ENCODE measurements at regions not wholly inside any gene's neighbourhood (a gene's known extent, or its start where the extent isn't known, plus 50 kb on each side); places are given as distances from the start of the nearest gene placed in this dataset.
A peak's percentile ranks its signal among the peaks of the same experiment; 100 is the strongest.

DNA sequence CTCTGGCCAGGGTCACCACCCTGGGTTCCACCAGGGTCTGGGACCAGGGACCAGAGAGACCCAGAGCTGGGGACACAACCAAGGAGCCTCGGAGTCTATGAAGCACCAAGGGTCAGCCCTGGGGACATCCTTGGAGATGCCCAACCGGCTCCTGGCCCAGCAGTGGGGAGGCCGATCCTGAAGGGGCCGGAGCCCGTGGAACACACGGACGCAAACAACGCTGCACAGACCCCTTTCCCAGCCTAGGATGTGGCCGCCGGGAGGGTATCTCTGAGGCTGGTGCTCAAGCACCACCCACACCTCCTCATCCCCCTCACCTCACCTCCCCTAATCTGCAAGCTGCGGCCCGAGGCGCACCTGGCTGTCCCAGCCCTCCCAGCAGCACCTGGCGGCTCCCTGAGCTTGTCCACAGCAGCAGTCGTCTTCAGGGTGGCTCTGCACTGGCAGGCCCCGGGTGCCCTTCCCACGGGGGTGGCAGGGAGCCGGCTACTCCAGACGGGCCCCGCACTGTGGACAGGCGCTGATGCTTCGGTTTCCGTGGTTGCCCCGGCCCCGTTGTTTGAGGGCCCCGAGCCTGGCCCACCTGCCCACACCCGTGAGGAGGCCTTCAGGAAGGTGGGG is 146.8 kb upstream of the C14orf180 start:
- intact Hi-C loops (cut with DNase I; ENCODE audit: low total_unique reads) = no loop called here
- 78 to 86% (median 85%) methylated on average over 16 to 27 of the region's 27 CpGs for WGBS, 5 donors
- peaks cover 0 to 16% (median 0%) of the 10 kb centered on the region in 3 donors for H3K27me3 ChIP-seq
- H3K9me3 ChIP-seq = no peaks in the 10 kb centered on the region
- no peak overlapping the region for H3K4me3 ChIP-seq
- no peak overlapping the region for H3K27ac ChIP-seq
- DNase-seq = peak in 1 of 2 donors; percentile 22
- TF ChIP-seq EP300 (IDR thresholded peaks at IDR 0.05) (no peak), POLR2A (IDR thresholded peaks at IDR 0.05) (no peak), POLR2AphosphoS5 (IDR thresholded peaks at IDR 0.05) (no peak), CTCF (IDR thresholded peaks at IDR 0.05) (no peak)
- no peaks in the 10 kb centered on the region for H3K36me3 ChIP-seq
- H3K4me1 ChIP-seq = peaks cover 9 to 19% (median 18%) of the 10 kb centered on the region in 4 donors

DNA sequence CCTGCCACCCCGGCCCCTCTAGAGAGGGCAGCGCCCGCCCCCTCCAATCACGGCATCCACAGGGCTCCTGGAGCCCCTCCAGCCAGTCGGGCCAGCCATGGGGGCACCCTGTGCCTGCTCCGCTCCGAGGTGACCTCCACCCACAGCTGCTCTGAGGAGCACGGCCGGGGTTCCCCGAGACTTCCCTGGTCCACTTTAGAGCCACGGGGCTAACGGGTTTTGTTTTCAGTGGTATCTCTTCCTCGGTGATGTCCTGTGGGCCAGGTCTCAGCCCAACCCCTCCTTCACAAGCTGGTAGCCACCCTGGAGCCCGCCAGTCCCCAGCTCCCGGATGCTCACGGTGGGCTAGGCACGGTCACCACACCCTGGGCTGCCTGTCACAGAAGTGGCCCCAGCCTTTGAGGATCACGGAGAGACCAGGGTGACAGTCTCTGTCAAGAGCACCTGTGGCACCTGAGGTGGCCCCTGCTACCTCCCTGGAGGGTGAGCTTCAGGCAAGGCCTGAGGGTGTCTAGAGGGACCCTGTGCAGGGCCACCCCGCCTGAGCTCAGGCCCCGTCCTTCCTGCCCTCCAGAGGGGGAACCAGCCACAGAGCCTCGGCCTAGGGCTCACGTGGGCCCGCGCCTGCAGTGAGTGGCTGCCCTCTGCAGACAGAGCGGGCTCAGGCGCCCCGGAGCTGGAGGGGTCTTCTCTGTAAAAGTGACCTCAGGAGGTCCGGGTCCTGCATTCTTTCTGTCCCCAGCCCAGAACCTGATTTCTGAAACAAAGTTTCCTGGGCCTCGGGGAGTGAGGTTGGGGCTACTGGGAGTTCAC is 146.0 kb upstream of the C14orf180 start:
- H3K36me3 ChIP-seq = no peaks in the 10 kb centered on the region
- TF ChIP-seq POLR2A (IDR thresholded peaks at IDR 0.05) (no peak), CTCF (IDR thresholded peaks at IDR 0.05) (no peak), EP300 (IDR thresholded peaks at IDR 0.05) (no peak), POLR2AphosphoS5 (IDR thresholded peaks at IDR 0.05) (no peak)
- no peaks in the 10 kb centered on the region for H3K9me3 ChIP-seq
- WGBS, 5 donors = 87 to 91% (median 89%) methylated on average over 13 to 29 of the region's 29 CpGs
- H3K27me3 ChIP-seq = peaks cover 0 to 11% (median 0%) of the 10 kb centered on the region in 3 donors
- H3K4me1 ChIP-seq = peaks cover 9 to 19% (median 18%) of the 10 kb centered on the region in 4 donors
- H3K27ac ChIP-seq = no peak overlapping the region
- intact Hi-C loops (cut with DNase I; ENCODE audit: low total_unique reads) = no loop called here
- H3K4me3 ChIP-seq = no peak overlapping the region
- DNase-seq = peak; percentile 2 to 24

DNA sequence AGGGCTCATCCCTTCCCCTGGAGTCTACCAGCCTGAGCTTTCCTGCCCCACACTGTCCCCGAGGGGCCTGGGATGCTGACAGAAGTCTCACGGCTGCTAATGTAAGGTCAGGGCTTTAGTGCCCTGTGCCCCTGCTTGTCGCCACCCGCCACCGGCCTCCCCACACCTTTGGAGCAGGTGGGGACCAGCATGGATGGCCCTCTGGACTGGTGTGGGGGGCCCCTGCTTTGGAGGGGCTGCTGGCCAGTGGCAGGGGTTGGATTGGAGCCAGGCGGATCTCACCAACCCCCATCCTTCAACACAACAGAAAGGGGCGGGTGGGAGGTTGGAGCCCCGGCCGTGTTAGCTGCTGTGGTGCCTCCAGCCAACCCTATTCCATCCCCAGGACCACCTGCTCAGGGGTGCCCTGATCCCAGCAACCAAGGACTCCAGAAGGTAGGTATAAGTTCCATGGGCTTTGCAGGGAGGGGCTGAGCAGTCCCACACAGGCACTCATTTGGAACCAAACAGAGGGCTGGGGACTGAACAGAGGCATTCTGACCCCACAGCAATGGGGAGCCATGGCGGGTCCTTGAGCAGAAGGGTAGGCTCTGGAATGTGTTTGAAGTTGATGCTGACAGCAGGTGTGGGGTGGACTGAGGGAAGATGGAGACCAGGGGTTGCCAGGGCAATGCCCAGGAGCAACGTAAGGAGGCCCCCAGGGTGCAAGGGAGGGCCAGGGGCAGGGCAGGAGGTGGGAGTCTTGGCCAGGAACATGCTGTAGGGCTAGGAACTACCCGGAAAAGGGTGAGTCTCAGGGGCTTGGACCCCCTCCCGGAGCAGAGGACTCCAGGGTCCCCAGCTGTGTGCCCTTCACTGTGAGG is 145.1 kb upstream of the C14orf180 start:
- peaks cover 9 to 19% (median 18%) of the 10 kb centered on the region in 4 donors for H3K4me1 ChIP-seq
- H3K9me3 ChIP-seq = no peaks in the 10 kb centered on the region
- intact Hi-C loops (cut with DNase I; ENCODE audit: low total_unique reads) = no loop called here
- no peak overlapping the region for H3K4me3 ChIP-seq
- H3K27me3 ChIP-seq = peaks cover 0 to 2% (median 0%) of the 10 kb centered on the region in 3 donors
- DNase-seq = peak; percentile 3 to 21
- 79 to 94% (median 87%) methylated on average over 6 to 13 of the region's 13 CpGs for WGBS, 5 donors
- no peak overlapping the region for H3K27ac ChIP-seq
- no peaks in the 10 kb centered on the region for H3K36me3 ChIP-seq
- no peak for TF ChIP-seq POLR2A (IDR thresholded peaks at IDR 0.05)
- TF ChIP-seq EP300 (IDR thresholded peaks at IDR 0.05) = no peak
- no peak for TF ChIP-seq POLR2AphosphoS5 (IDR thresholded peaks at IDR 0.05)
- no peak for TF ChIP-seq CTCF (IDR thresholded peaks at IDR 0.05)
